DOHH2 (cell line): ENCODE measurements at regions not wholly inside any gene's neighbourhood (a gene's known extent, or its start where the extent isn't known, plus 50 kb on each side); places are given as distances from the start of the nearest gene placed in this dataset.

ENCODE experiments used
- EZH2phosphoT487 ChIP-seq: fragments of 200-600 bp; sonication (generic); IDR thresholded peaks from 2 replicates; pipeline ENCODE4 v1.6.1; 2017; ENCODE audit warnings: borderline replicate concordance, mild to moderate bottlenecking, antibody characterized with exemption, low read length, moderate library complexity, mixed read lengths
- TF ChIP-seq, protein P1 (sequence below): fragments of 200-600 bp; sonication (generic); IDR thresholded peaks from one replicate; pipeline ENCODE4 v1.5.1; 2014; ENCODE audit warnings: antibody characterized with exemption, mild to moderate bottlenecking, low read depth, low read length; ENCODE audit not compliant: poor library complexity, severe bottlenecking

GRCh38 chr7:19930051-19930450, 156.6 kb upstream of the TMEM196 start:
- TF ChIP-seq, protein P1, sequence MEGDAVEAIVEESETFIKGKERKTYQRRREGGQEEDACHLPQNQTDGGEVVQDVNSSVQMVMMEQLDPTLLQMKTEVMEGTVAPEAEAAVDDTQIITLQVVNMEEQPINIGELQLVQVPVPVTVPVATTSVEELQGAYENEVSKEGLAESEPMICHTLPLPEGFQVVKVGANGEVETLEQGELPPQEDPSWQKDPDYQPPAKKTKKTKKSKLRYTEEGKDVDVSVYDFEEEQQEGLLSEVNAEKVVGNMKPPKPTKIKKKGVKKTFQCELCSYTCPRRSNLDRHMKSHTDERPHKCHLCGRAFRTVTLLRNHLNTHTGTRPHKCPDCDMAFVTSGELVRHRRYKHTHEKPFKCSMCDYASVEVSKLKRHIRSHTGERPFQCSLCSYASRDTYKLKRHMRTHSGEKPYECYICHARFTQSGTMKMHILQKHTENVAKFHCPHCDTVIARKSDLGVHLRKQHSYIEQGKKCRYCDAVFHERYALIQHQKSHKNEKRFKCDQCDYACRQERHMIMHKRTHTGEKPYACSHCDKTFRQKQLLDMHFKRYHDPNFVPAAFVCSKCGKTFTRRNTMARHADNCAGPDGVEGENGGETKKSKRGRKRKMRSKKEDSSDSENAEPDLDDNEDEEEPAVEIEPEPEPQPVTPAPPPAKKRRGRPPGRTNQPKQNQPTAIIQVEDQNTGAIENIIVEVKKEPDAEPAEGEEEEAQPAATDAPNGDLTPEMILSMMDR: no peak
- no peak for TF ChIP-seq EZH2phosphoT487
